ENCODE measurements at regions not wholly inside any gene's neighbourhood (a gene's known extent, or its start where the extent isn't known, plus 50 kb on each side); places are given as distances from the start of the nearest gene placed in this dataset.

GRCh38 chr5:2686321-2687124 lies 65.0 kb downstream of the IRX2 start:
- no peak for TF ChIP-seq CTCF (IDR thresholded peaks at IDR 0.05; ENCODE audit: low read length)
- no peak for TF ChIP-seq EZH2 (IDR thresholded peaks at IDR 0.05; ENCODE audit: borderline replicate concordance, low read length)

All from OCI-LY1 (cell line).